Liver (tissue), 8 donors: ENCODE measurements at regions not wholly inside any gene's neighbourhood (a gene's known extent, or its start where the extent isn't known, plus 50 kb on each side); places are given as distances from the start of the nearest gene placed in this dataset.

Experiments used
- DNase-seq: peaks from one replicate; pipeline ENCODE4 v3.0.0-alpha.2; 2017; ENCODE audit warnings: low spot score
- H3K27ac ChIP-seq, 2 donors: one replicate each; pipeline ENCODE4 v1.7.0; 2013; ENCODE audit warnings: inconsistent platforms in 2 of 2, low read length in 2 of 2, control low read depth in 1 of 2, low read depth in 1 of 2, mild to moderate bottlenecking in 1 of 2
- H3K27me3 ChIP-seq, 4 donors: one replicate each; pipeline versions ENCODE4 v1.6.1 to v1.7.0; 2013; ENCODE audit warnings: low read length in 3 of 4, inconsistent platforms in 1 of 4, mild to moderate bottlenecking in 1 of 4, moderate library complexity in 1 of 4; ENCODE audit not compliant: control insufficient read depth in 4 of 4, insufficient read depth in 4 of 4
- H3K36me3 ChIP-seq, 4 donors: one replicate each; pipeline versions ENCODE4 v1.6.1 to v1.7.0; 2013; ENCODE audit warnings: low read length in 3 of 4, mild to moderate bottlenecking in 3 of 4, low read depth in 1 of 4, moderate library complexity in 1 of 4; ENCODE audit not compliant: control insufficient read depth in 4 of 4, insufficient read depth in 3 of 4
- H3K4me1 ChIP-seq, 4 donors: one replicate each; pipeline versions ENCODE4 v1.6.1 to v1.7.0; 2013; ENCODE audit warnings: low read length in 3 of 4, mild to moderate bottlenecking in 3 of 4, moderate library complexity in 1 of 4; ENCODE audit not compliant: control insufficient read depth in 4 of 4, insufficient read depth in 4 of 4
- H3K4me3 ChIP-seq, 3 donors: one replicate each; pipeline versions ENCODE4 v1.6.1 to v1.7.0; 2013; ENCODE audit warnings: low read length in 3 of 3, control low read depth in 1 of 3, low read depth in 1 of 3, mild to moderate bottlenecking in 1 of 3
- H3K9ac ChIP-seq, 2 donors: one replicate each; pipeline ENCODE4 v1.7.0; 2013; ENCODE audit warnings: low read length in 2 of 2, mild to moderate bottlenecking in 2 of 2, moderate library complexity in 2 of 2, control low read depth in 1 of 2, low read depth in 1 of 2
- H3K9me3 ChIP-seq, 4 donors: one replicate each; pipeline versions ENCODE4 v1.6.1 to v1.7.0; 2013; ENCODE audit warnings: low read length in 3 of 4; ENCODE audit not compliant: control insufficient read depth in 4 of 4
- ATF3 ChIP-seq: IDR thresholded peaks from 2 replicates; pipeline ENCODE4 v1.6.1; 2016; ENCODE audit warnings: antibody characterized with exemption
- CTCF ChIP-seq: fragments of 150-350 bp; IDR thresholded peaks from 2 replicates; pipeline ENCODE4 v1.5.1; 2017; ENCODE audit warnings: improper control_type of control experiment, low read depth, low read length; ENCODE audit not compliant: missing input control
- EGR1 ChIP-seq, 2 donors: IDR thresholded peaks; 2 replicates each; pipeline ENCODE4 v1.6.1; 2016 to 2018; ENCODE audit warnings: antibody characterized with exemption in 2 of 2, low read depth in 2 of 2
- FOXA1 ChIP-seq: IDR thresholded peaks from 2 replicates; pipeline ENCODE4 v1.6.1; 2016; ENCODE audit warnings: antibody characterized with exemption
- FOXA2 ChIP-seq: IDR thresholded peaks from 2 replicates; pipeline ENCODE4 v1.6.1; 2016; ENCODE audit warnings: antibody characterized with exemption
- GABPA ChIP-seq, 2 donors: IDR thresholded peaks in 1 of 2; conservative IDR thresholded peaks in 1 of 2; 2 replicates each; pipeline ENCODE4 v1.6.1; 2016; ENCODE audit warnings: antibody characterized with exemption in 2 of 2, mild to moderate bottlenecking in 1 of 2, moderate library complexity in 1 of 2
- HNF4A ChIP-seq, 2 donors: conservative IDR thresholded peaks; 2 replicates each; pipeline ENCODE4 v1.6.1; 2016; ENCODE audit warnings: antibody characterized with exemption in 2 of 2, mild to moderate bottlenecking in 2 of 2
- HNF4G ChIP-seq: IDR thresholded peaks from 2 replicates; pipeline ENCODE4 v1.6.1; 2016; ENCODE audit warnings: antibody characterized with exemption
- JUND ChIP-seq, 2 donors: IDR thresholded peaks; 2 replicates each; pipeline ENCODE4 v1.6.1; 2016; ENCODE audit warnings: antibody characterized with exemption in 2 of 2
- MAX ChIP-seq: IDR thresholded peaks from 2 replicates; pipeline ENCODE4 v1.6.1; 2016; ENCODE audit warnings: antibody characterized with exemption
- NR2F2 ChIP-seq: IDR thresholded peaks from 2 replicates; pipeline ENCODE4 v1.6.1; 2016; ENCODE audit warnings: antibody characterized with exemption
- RAD21 ChIP-seq, 2 donors: IDR thresholded peaks; 2 replicates each; pipeline ENCODE4 v1.6.1; 2016; ENCODE audit warnings: antibody characterized with exemption in 2 of 2, mild to moderate bottlenecking in 2 of 2
- REST ChIP-seq: IDR thresholded peaks from 2 replicates; pipeline ENCODE4 v1.6.1; 2016; ENCODE audit warnings: antibody characterized with exemption, mild to moderate bottlenecking
- RXRA ChIP-seq, 2 donors: IDR thresholded peaks; 2 replicates each; pipeline ENCODE4 v1.6.1; 2017 to 2018; ENCODE audit warnings: antibody characterized with exemption in 2 of 2, mild to moderate bottlenecking in 1 of 2
- SP1 ChIP-seq: IDR thresholded peaks from 2 replicates; pipeline ENCODE4 v1.6.1; 2018; ENCODE audit warnings: antibody characterized with exemption, mild to moderate bottlenecking
- TAF1 ChIP-seq: conservative IDR thresholded peaks from 2 replicates; pipeline ENCODE4 v1.6.1; 2016; ENCODE audit warnings: antibody characterized with exemption, mild to moderate bottlenecking
- YY1 ChIP-seq: IDR thresholded peaks from 2 replicates; pipeline ENCODE4 v1.6.1; 2016; ENCODE audit warnings: antibody characterized with exemption, mild to moderate bottlenecking
- ZBTB33 ChIP-seq: IDR thresholded peaks from 2 replicates; pipeline ENCODE4 v1.6.1; 2016; ENCODE audit warnings: antibody characterized with exemption
- WGBS: extraction: QIAGEN DNeasy Blood & Tissue Kit; methylation state at CpG from one replicate; pipeline ENCODE4 v1.1.7; 2013; 5-methylcytosine and 5-hydroxymethylcytosine counted together
- donor health status: healthy.
- donor health status: healthy.
- donor health status: healthy.
- donor health status: healthy.
- donor health status: healthy.

- DNase-seq = no peak
- H3K4me3 ChIP-seq = no peak overlapping the region
- H3K27me3 ChIP-seq = no peaks in the 10 kb centered on the region
- TF ChIP-seq TAF1 (no peak), RAD21 (IDR thresholded peaks at IDR 0.05) (no peak), RXRA (IDR thresholded peaks at IDR 0.05) (no peak), HNF4A (conservative IDR thresholded peaks at IDR 0.05) (no peak), REST (no peak), ATF3 (no peak), NR2F2 (no peak), FOXA2 (no peak), JUND (IDR thresholded peaks at IDR 0.05) (no peak), CTCF (no peak), ZBTB33 (no peak), SP1 (no peak), FOXA1 (no peak), YY1 (no peak), MAX (no peak), EGR1 (IDR thresholded peaks at IDR 0.05; ENCODE audit: low read depth in 2 of 2) (no peak), GABPA (IDR thresholded peaks at IDR 0.05 in 1 of 2, conservative IDR thresholded peaks at IDR 0.05 in 1 of 2) (no peak), HNF4G (no peak)
- no peaks in the 10 kb centered on the region for H3K4me1 ChIP-seq
- no peak overlapping the region for H3K9ac ChIP-seq
- no peak overlapping the region for H3K27ac ChIP-seq
- WGBS = 88% methylated on average over 10 of the region's 10 CpGs
- H3K9me3 ChIP-seq = no peaks in the 10 kb centered on the region
- H3K36me3 ChIP-seq = no peaks in the 10 kb centered on the region
Measured at GRCh38 chr2:216796115-216796840, 63.6 kb downstream of the TNP1 start.
